Neuronal stem cell (in vitro differentiated cells): ENCODE measurements at regions not wholly inside any gene's neighbourhood (a gene's known extent, or its start where the extent isn't known, plus 50 kb on each side); places are given as distances from the start of the nearest gene placed in this dataset.

Source experiments
- DNase-seq: peaks from one replicate; pipeline ENCODE4 v3.0.0-alpha.2; 2013; ENCODE audit warnings: low spot score
- H2AFZ ChIP-seq: one replicate; pipeline ENCODE4 v1.6.1; 2013; ENCODE audit warnings: mild to moderate bottlenecking, low read length, inconsistent platforms
- H2AK5ac ChIP-seq: 2 replicates; pipeline ENCODE4 v1.6.1; 2013; ENCODE audit warnings: low read depth, mild to moderate bottlenecking, inconsistent platforms, low read length, moderate library complexity, mixed read lengths
- H2BK120ac ChIP-seq: 2 replicates; pipeline ENCODE4 v1.6.1; 2013; ENCODE audit warnings: low read depth, mild to moderate bottlenecking, inconsistent platforms, low read length, moderate library complexity, mixed read lengths
- H2BK12ac ChIP-seq: one replicate; pipeline ENCODE4 v1.6.1; 2013; ENCODE audit warnings: low read length, inconsistent platforms
- H2BK15ac ChIP-seq: 2 replicates; pipeline ENCODE4 v1.6.1; 2013; ENCODE audit warnings: mild to moderate bottlenecking, low read length, inconsistent platforms, mixed read lengths
- H2BK5ac ChIP-seq: one replicate; pipeline ENCODE4 v1.6.1; 2013; ENCODE audit warnings: inconsistent platforms, mild to moderate bottlenecking, low read length, moderate library complexity
- H3K14ac ChIP-seq: one replicate; pipeline ENCODE4 v1.6.1; 2013; ENCODE audit warnings: low read length, inconsistent platforms
- H3K18ac ChIP-seq: 2 replicates; pipeline ENCODE4 v1.6.1; 2013; ENCODE audit warnings: low read length, inconsistent platforms
- H3K23ac ChIP-seq: 2 replicates; pipeline ENCODE4 v1.6.1; 2013; ENCODE audit warnings: low read depth, mild to moderate bottlenecking, mixed read lengths, low read length, inconsistent platforms; ENCODE audit not compliant: poor library complexity
- H3K27ac ChIP-seq: replicated peaks from 3 replicates; pipeline ENCODE4 v1.5.1; 2013; ENCODE audit warnings: low read length, inconsistent platforms
- H3K27me3 ChIP-seq, 3 experiments: 2 replicates each; pipeline ENCODE4 v1.6.1; 2013; ENCODE audit warnings: low read length in 3 of 3, mild to moderate bottlenecking in 2 of 3, inconsistent platforms in 1 of 3, low read depth in 1 of 3, mixed read lengths in 1 of 3, moderate library complexity in 1 of 3; ENCODE audit not compliant: control insufficient read depth in 3 of 3, insufficient read depth in 3 of 3
- H3K36me3 ChIP-seq, 2 donors: replicated peaks in 1 of 2; 2 replicates each; pipeline ENCODE4 v1.6.1; 2013; ENCODE audit warnings: low read length in 2 of 2; ENCODE audit not compliant: control insufficient read depth in 2 of 2, insufficient read depth in 2 of 2
- H3K4ac ChIP-seq: 2 replicates; pipeline ENCODE4 v1.6.1; 2013; ENCODE audit warnings: inconsistent platforms, mild to moderate bottlenecking, low read length, moderate library complexity
- H3K4me1 ChIP-seq, 2 donors: 1 replicate in 1 of 2; 2 replicates in 1 of 2; pipeline ENCODE4 v1.6.1; 2013; ENCODE audit warnings: low read length in 2 of 2, low read depth in 1 of 2; ENCODE audit not compliant: control insufficient read depth in 2 of 2, insufficient read depth in 1 of 2
- H3K4me2 ChIP-seq: one replicate; pipeline ENCODE4 v1.6.1; 2013; ENCODE audit warnings: mild to moderate bottlenecking, low read length, inconsistent platforms; ENCODE audit not compliant: insufficient read depth, poor library complexity, severe bottlenecking
- H3K4me3 ChIP-seq, 2 donors: 2 replicates each; pipeline ENCODE4 v1.5.1; 2013; ENCODE audit warnings: low read length in 2 of 2, mild to moderate bottlenecking in 2 of 2, inconsistent platforms in 1 of 2, moderate library complexity in 1 of 2
- H3K79me1 ChIP-seq: one replicate; pipeline ENCODE4 v1.6.1; 2013; ENCODE audit warnings: low read depth, mild to moderate bottlenecking, inconsistent platforms, low read length, moderate library complexity
- H3K9ac ChIP-seq: one replicate; pipeline ENCODE4 v1.6.1; 2013; ENCODE audit warnings: mild to moderate bottlenecking, low read depth, low read length, inconsistent platforms; ENCODE audit not compliant: poor library complexity
- H3K9me3 ChIP-seq, 2 donors: replicated peaks in 1 of 2; 2 replicates each; pipeline versions ENCODE3 to v1.6.1; 2013; ENCODE audit warnings: low read length in 2 of 2, mild to moderate bottlenecking in 2 of 2, inconsistent platforms in 1 of 2, low read depth in 1 of 2, mixed read lengths in 1 of 2, moderate library complexity in 1 of 2; ENCODE audit not compliant: control insufficient read depth in 2 of 2, insufficient read depth in 1 of 2
- H4K8ac ChIP-seq: one replicate; pipeline ENCODE4 v1.6.1; 2013; ENCODE audit warnings: low read depth, mild to moderate bottlenecking, inconsistent platforms, low read length, moderate library complexity
- H4K91ac ChIP-seq: one replicate; pipeline ENCODE4 v1.6.1; 2013; ENCODE audit warnings: low read length, low read depth, mild to moderate bottlenecking, inconsistent platforms; ENCODE audit not compliant: poor library complexity
- WGBS, 2 donors: extraction: QIAGEN DNeasy Blood & Tissue Kit; methylation state at CpG; one replicate each; pipeline ENCODE4 v1.1.7; 2013; ENCODE audit warnings: missing lambda C conversion rate in 2 of 2, mixed read lengths in 1 of 2; ENCODE audit not compliant: insufficient read length in 2 of 2, insufficient replicate concordance in 1 of 2; ENCODE audit errors: extremely low coverage in 2 of 2; 5-methylcytosine and 5-hydroxymethylcytosine counted together

GRCh38 chr6:140237251-140237650 lies 862.8 kb upstream of the CITED2 start:
- no peaks in the 10 kb centered on the region for H3K4me1 ChIP-seq
- H3K9me3 ChIP-seq: peaks cover 0 to 2% of the 10 kb centered on the region in 2 donors

GRCh38 chr6:140236732-140237131 lies 862.3 kb upstream of the CITED2 start:
- Histone ChIP-seq H2BK12ac (no peak overlapping the region), H3K4me1 (no peaks in the 10 kb centered on the region), H3K23ac (no peak overlapping the region), H3K4ac (no peak overlapping the region), H3K4me2 (no peak overlapping the region), H3K27me3 (no peaks in the 10 kb centered on the region), H2BK120ac (no peak overlapping the region), H3K27ac (no peak overlapping the region), H3K4me3 (no peak overlapping the region), H3K36me3 (no peaks in the 10 kb centered on the region), H2BK15ac (no peak overlapping the region), H3K18ac (no peak overlapping the region), H2AK5ac (no peak overlapping the region), H3K9me3 (peaks cover 0 to 2% of the 10 kb centered on the region in 2 donors), H3K9ac (no peak overlapping the region), H2AFZ (no peak overlapping the region), H2BK5ac (no peak overlapping the region), H3K14ac (no peak overlapping the region), H3K79me1 (no peaks in the 10 kb centered on the region), H4K8ac (no peak overlapping the region), H4K91ac (no peak overlapping the region)
- no CpG with 5 or more reads among the region's 3 CpGs for WGBS, 2 donors
- DNase-seq: no peak

More at GRCh38 chr6:140237251-140237650, 862.8 kb upstream of the CITED2 start:
- Histone ChIP-seq H2AFZ (no peak overlapping the region), H3K27ac (no peak overlapping the region), H3K4ac (no peak overlapping the region), H3K14ac (no peak overlapping the region), H2BK15ac (no peak overlapping the region), H2BK120ac (no peak overlapping the region), H3K4me2 (no peak overlapping the region), H4K8ac (no peak overlapping the region), H2BK12ac (no peak overlapping the region), H4K91ac (no peak overlapping the region), H2BK5ac (no peak overlapping the region), H3K23ac (no peak overlapping the region), H3K18ac (no peak overlapping the region), H3K36me3 (no peaks in the 10 kb centered on the region), H3K79me1 (no peaks in the 10 kb centered on the region), H3K4me3 (no peak overlapping the region), H3K9ac (no peak overlapping the region), H3K27me3 (no peaks in the 10 kb centered on the region), H2AK5ac (no peak overlapping the region)
- no CpG with 5 or more reads among the region's 3 CpGs for WGBS, 2 donors
- no peak for DNase-seq

- Histone ChIP-seq H3K36me3 (no peaks in the 10 kb centered on the region), H3K4ac (no peak overlapping the region), H2BK15ac (no peak overlapping the region), H3K4me2 (no peak overlapping the region), H3K14ac (no peak overlapping the region), H3K27ac (no peak overlapping the region), H4K8ac (no peak overlapping the region), H2AFZ (no peak overlapping the region), H3K4me1 (no peaks in the 10 kb centered on the region), H2BK120ac (no peak overlapping the region), H3K9me3 (no peaks in the 10 kb centered on the region), H2BK12ac (no peak overlapping the region), H3K4me3 (no peak overlapping the region), H3K23ac (no peak overlapping the region), H3K9ac (no peak overlapping the region), H3K27me3 (no peaks in the 10 kb centered on the region), H3K18ac (no peak overlapping the region), H4K91ac (no peak overlapping the region), H2AK5ac (no peak overlapping the region), H2BK5ac (no peak overlapping the region), H3K79me1 (no peaks in the 10 kb centered on the region)
- DNase-seq: no peak
- no CpG with 5 or more reads among the region's 2 CpGs for WGBS, 2 donors
Measured at GRCh38 chr6:140230282-140230681, 855.8 kb upstream of the CITED2 start.

- Histone ChIP-seq H2AFZ (no peak overlapping the region), H3K4me2 (no peak overlapping the region), H3K14ac (no peak overlapping the region), H2BK120ac (no peak overlapping the region), H2BK15ac (no peak overlapping the region), H4K91ac (no peak overlapping the region), H3K27ac (no peak overlapping the region), H3K9me3 (no peaks in the 10 kb centered on the region), H2AK5ac (no peak overlapping the region), H2BK12ac (no peak overlapping the region), H3K18ac (no peak overlapping the region), H3K9ac (no peak overlapping the region), H3K4me3 (no peak overlapping the region), H3K23ac (no peak overlapping the region), H3K4ac (no peak overlapping the region), H3K4me1 (no peaks in the 10 kb centered on the region), H3K36me3 (no peaks in the 10 kb centered on the region), H4K8ac (no peak overlapping the region), H3K27me3 (no peaks in the 10 kb centered on the region), H3K79me1 (no peaks in the 10 kb centered on the region), H2BK5ac (no peak overlapping the region)
- DNase-seq: no peak
- no CpG with 5 or more reads among the region's 1 CpG for WGBS, 2 donors
Measured at GRCh38 chr6:140228491-140228890, 854.0 kb upstream of the CITED2 start.
